Muscle of leg (tissue), 3 donors: ENCODE measurements at regions not wholly inside any gene's neighbourhood (a gene's known extent, or its start where the extent isn't known, plus 50 kb on each side); places are given as distances from the start of the nearest gene placed in this dataset.
"Not testable (repeated sequence)": the region's sequence is repeated elsewhere in the genome, so short reads cannot be mapped to it uniquely, and the experiment has no call there.

Experiments used
- DNase-seq: peaks from one replicate; pipeline ENCODE4 v3.0.0; 2013
- H3K27ac ChIP-seq: one replicate; pipeline ENCODE4 v1.5.1; 2013; ENCODE audit warnings: mild to moderate bottlenecking, low read length, control low read depth
- H3K27me3 ChIP-seq: one replicate; pipeline ENCODE4 v1.6.1; 2013; ENCODE audit warnings: low read length; ENCODE audit not compliant: control insufficient read depth, insufficient read depth
- H3K36me3 ChIP-seq: one replicate; pipeline ENCODE4 v1.6.1; 2013; ENCODE audit warnings: low read length; ENCODE audit not compliant: control insufficient read depth, insufficient read depth
- H3K4me1 ChIP-seq: one replicate; pipeline ENCODE4 v1.6.1; 2013; ENCODE audit warnings: low read length; ENCODE audit not compliant: control insufficient read depth, insufficient read depth
- H3K4me3 ChIP-seq: one replicate; pipeline ENCODE4 v1.5.1; 2013; ENCODE audit warnings: low read length, control low read depth
- H3K9me3 ChIP-seq: replicated peaks from 2 replicates; pipeline ENCODE4 v1.6.1; 2013; ENCODE audit warnings: low read depth, low read length; ENCODE audit not compliant: control insufficient read depth
- WGBS: methylation state at CpG from one replicate; pipeline ENCODE4 v1.1.5; 2013; ENCODE audit warnings: missing lambda C conversion rate; ENCODE audit not compliant: insufficient coverage; 5-methylcytosine and 5-hydroxymethylcytosine counted together

DNA sequence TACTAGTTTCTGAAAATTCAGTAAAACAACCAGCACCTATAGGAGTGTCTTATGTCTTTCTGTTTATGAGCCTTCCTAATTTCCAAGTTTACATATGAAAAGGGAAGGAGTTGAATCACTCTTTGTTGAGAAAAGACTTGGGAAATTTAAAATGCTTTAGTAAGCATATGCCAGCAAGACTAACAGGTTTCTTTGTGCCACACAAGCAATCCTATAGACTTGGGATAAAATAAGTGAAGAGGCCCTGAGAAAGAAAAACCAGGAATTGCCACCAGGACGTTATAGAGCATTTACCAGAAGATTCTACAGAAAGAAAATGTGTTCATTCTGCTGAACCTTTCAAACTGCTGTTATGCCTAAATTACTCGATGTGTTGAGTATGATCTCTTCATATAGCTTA lies 1099.1 kb downstream of the EPHA3 start:
- H3K36me3 ChIP-seq, H3K4me1 ChIP-seq, H3K4me3 ChIP-seq, H3K27ac ChIP-seq, H3K27me3 ChIP-seq, DNase-seq, H3K9me3 ChIP-seq: not testable (repeated sequence)
- WGBS, result no CpG with 5 or more reads among the region's 2 CpGs

DNA sequence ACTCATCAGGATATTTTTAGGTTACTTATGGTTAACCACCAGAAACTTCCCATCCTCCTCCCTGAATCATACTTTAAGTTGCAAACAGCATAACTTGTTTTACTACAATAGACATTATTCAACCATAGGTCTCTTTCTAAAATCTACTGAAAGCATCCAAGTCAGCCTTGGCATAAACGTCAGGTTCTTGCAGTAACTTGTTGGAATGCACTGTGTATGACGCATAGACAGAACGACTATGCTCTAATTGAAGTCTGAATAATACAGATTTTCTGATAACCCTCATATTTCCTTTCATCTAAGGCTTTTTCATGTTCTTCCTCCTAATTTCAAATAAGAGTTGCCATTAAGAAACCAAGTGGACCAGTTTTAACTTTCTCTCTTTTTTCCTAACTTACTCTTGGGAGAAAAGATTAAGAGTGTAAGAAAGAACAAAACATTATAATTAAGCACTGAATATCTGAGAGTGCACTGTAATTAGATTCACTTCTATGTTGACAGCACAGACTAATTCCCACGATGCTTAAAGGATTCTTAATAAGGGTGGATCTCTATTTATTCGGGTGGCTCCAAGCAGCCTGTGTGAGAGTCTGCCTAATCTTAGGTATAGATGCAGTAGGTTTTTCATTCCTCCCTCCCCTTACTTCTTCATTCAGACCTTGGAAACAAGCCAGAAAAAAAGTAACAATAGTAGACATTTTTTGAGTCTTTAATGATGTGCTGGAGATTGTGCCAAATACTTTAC lies 1100.1 kb downstream of the EPHA3 start:
- not testable (repeated sequence) for H3K4me1 ChIP-seq, H3K27me3 ChIP-seq, H3K27ac ChIP-seq, H3K9me3 ChIP-seq, H3K4me3 ChIP-seq, H3K36me3 ChIP-seq
- WGBS, result 100% methylated on average over 1 of the region's 5 CpGs
- DNase-seq, result peak; percentile 18

DNA sequence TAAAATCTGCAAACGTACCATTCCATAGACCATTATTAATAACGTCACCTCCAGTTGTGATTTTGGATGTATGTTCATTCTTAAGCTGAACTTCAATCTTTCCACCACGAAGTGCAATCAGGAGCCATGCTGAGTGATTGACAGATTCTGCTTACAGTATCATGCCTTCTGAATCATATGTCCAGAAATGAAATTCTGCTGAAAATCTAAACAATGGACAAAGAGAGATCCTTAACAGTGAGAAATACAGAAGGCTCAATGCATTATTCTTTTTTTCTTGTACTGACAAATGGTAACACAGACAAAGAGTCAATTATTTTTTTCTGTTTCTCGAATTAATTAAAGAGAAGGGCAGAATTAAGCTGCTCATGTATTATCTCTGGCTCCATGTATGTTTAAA lies 1114.5 kb downstream of the EPHA3 start:
- H3K9me3 ChIP-seq, result peaks cover 3% of the 10 kb centered on the region
- DNase-seq, result no peak
- H3K4me1 ChIP-seq, result no peaks in the 10 kb centered on the region
- H3K36me3 ChIP-seq, result no peaks in the 10 kb centered on the region
- WGBS, result no CpG with 5 or more reads among the region's 4 CpGs
- no peak overlapping the region for H3K4me3 ChIP-seq
- no peak overlapping the region for H3K27ac ChIP-seq
- H3K27me3 ChIP-seq, result no peaks in the 10 kb centered on the region

DNA sequence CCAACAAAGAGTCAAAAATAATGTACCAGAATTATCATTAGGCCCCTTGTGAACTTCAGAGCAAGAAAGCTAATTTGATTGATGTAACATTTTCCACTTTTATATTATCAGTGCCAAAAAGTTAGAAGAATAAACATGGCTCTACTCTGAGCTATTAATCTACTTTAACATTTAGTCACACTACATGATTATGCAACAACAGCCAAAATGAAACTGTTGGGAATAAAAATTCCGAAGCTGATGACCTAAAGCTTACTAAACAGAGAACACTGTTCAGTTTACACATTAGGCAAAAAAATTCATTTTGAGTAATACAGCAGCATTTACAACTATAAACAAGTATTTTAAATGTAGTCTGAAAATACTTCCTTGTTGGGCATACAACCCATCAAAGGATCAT lies 1134.1 kb downstream of the EPHA3 start:
- H3K4me3 ChIP-seq, result no peak overlapping the region
- H3K4me1 ChIP-seq, result no peaks in the 10 kb centered on the region
- DNase-seq, result peak; percentile 26
- no peaks in the 10 kb centered on the region for H3K36me3 ChIP-seq
- H3K27ac ChIP-seq, result no peak overlapping the region
- H3K27me3 ChIP-seq, result no peaks in the 10 kb centered on the region
- WGBS, result no CpG with 5 or more reads among the region's 1 CpG
- H3K9me3 ChIP-seq, result peaks cover 13% of the 10 kb centered on the region

DNA sequence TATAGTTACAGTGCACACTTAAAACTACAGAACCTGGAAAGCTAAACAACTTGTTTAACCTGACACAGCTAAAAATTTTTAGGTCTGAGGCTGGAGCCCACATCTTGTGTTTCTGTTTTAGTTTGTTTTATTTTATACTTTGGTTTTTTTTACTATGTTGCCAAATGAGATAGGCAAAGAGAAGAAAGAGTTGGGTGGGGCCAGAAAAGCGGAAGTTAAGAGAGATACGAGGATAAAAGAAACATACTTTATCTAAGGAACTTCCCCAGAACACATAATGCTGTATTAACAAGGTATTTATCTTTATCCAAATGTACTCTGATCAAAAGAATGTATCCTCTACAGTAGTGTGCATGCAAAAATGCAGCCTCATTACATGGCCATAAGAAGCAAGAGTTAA lies 1145.7 kb downstream of the EPHA3 start:
- WGBS, result no CpG with 5 or more reads among the region's 2 CpGs
- Histone ChIP-seq H3K36me3 (no peaks in the 10 kb centered on the region), H3K27me3 (no peaks in the 10 kb centered on the region), H3K4me3 (no peak overlapping the region), H3K9me3 (peaks cover 4% of the 10 kb centered on the region), H3K27ac (no peak overlapping the region), H3K4me1 (no peaks in the 10 kb centered on the region)
- DNase-seq, result no peak

DNA sequence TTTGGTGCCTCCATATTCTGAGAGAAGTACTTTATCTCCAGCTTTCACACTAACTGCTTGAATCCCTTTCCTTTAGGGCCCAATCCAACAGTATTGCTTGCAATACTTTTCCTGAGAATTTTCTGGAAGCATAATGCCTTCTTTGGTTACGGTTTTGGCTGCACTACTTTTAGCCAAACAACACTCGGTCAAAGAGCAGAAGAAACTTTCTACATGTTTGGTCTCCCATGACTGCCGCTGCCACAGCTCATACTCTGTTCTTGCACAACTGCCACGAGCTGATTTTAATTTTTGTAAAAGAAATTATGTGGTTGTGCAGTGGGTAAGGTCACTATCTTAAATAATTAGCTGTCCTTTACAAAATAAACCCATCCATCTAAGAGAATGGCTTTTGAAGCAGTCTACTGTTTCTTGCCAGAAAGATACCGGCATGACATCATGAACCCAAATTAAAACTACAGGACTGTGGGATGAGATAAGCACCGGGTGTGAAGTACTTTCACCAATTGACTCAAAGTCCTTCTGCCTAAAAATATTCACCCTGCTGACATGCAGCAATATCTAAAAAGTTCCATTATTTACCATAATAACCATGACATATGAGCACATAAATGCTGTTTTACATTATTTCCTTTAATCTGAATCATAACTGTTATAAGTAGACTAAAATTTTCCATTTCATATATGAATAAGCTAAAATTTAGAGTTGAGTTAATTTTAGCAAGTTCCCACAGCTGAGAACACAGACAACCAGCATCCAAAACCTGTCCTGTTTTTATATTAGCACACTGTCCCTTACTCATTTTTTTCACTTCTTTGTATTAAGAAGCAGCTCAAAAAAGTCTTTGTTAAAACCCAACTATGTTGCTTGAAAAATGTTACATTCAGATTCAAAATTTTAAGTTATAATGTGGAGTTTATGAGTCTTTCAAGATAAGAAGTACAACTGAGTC lies 1154.3 kb downstream of the EPHA3 start:
- Histone ChIP-seq H3K4me3 (no peak overlapping the region), H3K9me3 (peaks cover 4% of the 10 kb centered on the region), H3K4me1 (no peaks in the 10 kb centered on the region), H3K27ac (no peak overlapping the region), H3K36me3 (no peaks in the 10 kb centered on the region), H3K27me3 (no peaks in the 10 kb centered on the region)
- DNase-seq, result no peak
- 94% methylated on average over 2 of the region's 6 CpGs for WGBS
